Tibial nerve (tissue), 4 donors: ENCODE measurements at regions not wholly inside any gene's neighbourhood (a gene's known extent, or its start where the extent isn't known, plus 50 kb on each side); places are given as distances from the start of the nearest gene placed in this dataset.

Experiments
- EP300 ChIP-seq, 2 donors: sonication (generic); formaldehyde crosslinking; IDR thresholded peaks; one replicate each; pipeline ENCODE4 v1.6.1; 2017; ENCODE audit warnings: antibody characterized with exemption in 2 of 2, mild to moderate bottlenecking in 1 of 2
- TF ChIP-seq, protein P1 (sequence below), 5 experiments: fragments of 200-600 bp in 3 of 5; fragments of 450-650 bp in 2 of 5; sonication (generic) in 3 of 5; IDR thresholded peaks; one replicate each; pipeline ENCODE4 v1.5.1; 2016 to 2019; ENCODE audit warnings: antibody characterized with exemption in 5 of 5, mild to moderate bottlenecking in 3 of 5, moderate library complexity in 2 of 5

DNA sequence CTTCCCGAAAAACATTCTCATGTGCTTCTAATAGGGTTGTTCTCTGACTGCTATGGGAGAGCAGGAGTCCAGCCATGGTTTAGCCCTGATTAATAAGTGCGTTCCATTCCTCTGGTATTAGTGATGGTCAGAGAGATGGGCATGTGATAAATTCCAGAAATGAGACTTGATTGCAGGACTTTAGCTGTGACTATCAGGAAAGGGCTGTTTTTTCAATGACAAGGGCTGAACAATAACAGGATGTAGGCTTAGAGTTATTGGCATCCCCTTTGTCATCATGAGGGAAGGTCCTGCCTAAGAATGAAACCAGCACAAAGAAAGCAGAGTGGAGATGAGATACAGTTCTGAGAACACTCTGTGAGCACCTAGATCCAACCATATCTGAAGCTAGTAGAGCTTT lies 494.6 kb downstream of the MIAT start:
- TF ChIP-seq, protein P1, sequence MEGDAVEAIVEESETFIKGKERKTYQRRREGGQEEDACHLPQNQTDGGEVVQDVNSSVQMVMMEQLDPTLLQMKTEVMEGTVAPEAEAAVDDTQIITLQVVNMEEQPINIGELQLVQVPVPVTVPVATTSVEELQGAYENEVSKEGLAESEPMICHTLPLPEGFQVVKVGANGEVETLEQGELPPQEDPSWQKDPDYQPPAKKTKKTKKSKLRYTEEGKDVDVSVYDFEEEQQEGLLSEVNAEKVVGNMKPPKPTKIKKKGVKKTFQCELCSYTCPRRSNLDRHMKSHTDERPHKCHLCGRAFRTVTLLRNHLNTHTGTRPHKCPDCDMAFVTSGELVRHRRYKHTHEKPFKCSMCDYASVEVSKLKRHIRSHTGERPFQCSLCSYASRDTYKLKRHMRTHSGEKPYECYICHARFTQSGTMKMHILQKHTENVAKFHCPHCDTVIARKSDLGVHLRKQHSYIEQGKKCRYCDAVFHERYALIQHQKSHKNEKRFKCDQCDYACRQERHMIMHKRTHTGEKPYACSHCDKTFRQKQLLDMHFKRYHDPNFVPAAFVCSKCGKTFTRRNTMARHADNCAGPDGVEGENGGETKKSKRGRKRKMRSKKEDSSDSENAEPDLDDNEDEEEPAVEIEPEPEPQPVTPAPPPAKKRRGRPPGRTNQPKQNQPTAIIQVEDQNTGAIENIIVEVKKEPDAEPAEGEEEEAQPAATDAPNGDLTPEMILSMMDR (IDR thresholded peaks at IDR 0.05) = no peak
- TF ChIP-seq EP300 (IDR thresholded peaks at IDR 0.05) = no peak
